GM12872 (cell line): ENCODE measurements at regions not wholly inside any gene's neighbourhood (a gene's known extent, or its start where the extent isn't known, plus 50 kb on each side); places are given as distances from the start of the nearest gene placed in this dataset.

Experiments used
- CTCF ChIP-seq: IDR thresholded peaks from 3 replicates; pipeline ENCODE4 v1.5.1; 2011; ENCODE audit warnings: low read depth, mild to moderate bottlenecking, low read length, moderate library complexity; ENCODE audit not compliant: insufficient read depth

- no peak for TF ChIP-seq CTCF
Measured at GRCh38 chr5:103895738-103896137, 333.1 kb upstream of the NUDT12 start.

- TF ChIP-seq CTCF = no peak
Measured at GRCh38 chr5:103894882-103895281, 332.3 kb upstream of the NUDT12 start.

- TF ChIP-seq CTCF = no peak
Measured at GRCh38 chr5:103891151-103891550, 328.6 kb upstream of the NUDT12 start.

- TF ChIP-seq CTCF = no peak
Measured at GRCh38 chr5:103890313-103890712, 327.7 kb upstream of the NUDT12 start.

- TF ChIP-seq CTCF = no peak
Measured at GRCh38 chr5:103889500-103890209, 327.1 kb upstream of the NUDT12 start.

GRCh38 chr5:103886826-103887225 is 324.2 kb upstream of the NUDT12 start:
- no peak for TF ChIP-seq CTCF

- no peak for TF ChIP-seq CTCF
Measured at GRCh38 chr5:103883143-103883542, 320.6 kb upstream of the NUDT12 start.
